IPS-11a (cell line): ENCODE measurements at regions not wholly inside any gene's neighbourhood (a gene's known extent, or its start where the extent isn't known, plus 50 kb on each side); places are given as distances from the start of the nearest gene placed in this dataset.

Source experiments
- H3K4me3 ChIP-seq: one replicate; pipeline ENCODE4 v1.5.1; 2013; ENCODE audit warnings: low read depth, low read length, control low read depth

GRCh38 chr4:164379694-164380093 lies 374.2 kb upstream of the SMIM31 start:
- H3K4me3 ChIP-seq = no peak overlapping the region

- no peak overlapping the region for H3K4me3 ChIP-seq
Measured at GRCh38 chr4:164381859-164382258, 372.1 kb upstream of the SMIM31 start.

DNA sequence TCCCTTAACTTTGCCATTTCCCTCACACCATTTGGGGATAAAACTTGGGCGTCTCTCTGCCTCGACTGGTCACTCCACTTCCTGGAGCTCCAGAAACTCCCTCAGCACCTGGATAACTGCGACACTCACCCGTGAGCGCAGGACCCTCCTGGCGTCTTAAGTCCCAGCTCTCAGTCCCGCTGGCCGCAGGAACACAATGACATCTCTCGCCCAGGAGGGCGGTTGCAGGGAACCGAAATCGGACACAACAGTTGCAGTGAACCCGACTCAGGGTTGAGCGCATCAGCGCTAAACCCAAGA lies 370.9 kb upstream of the SMIM31 start:
- peak overlapping the region; percentile 76 for H3K4me3 ChIP-seq

- H3K4me3 ChIP-seq = peak overlapping the region; percentile 76
Measured at GRCh38 chr4:164383358-164384220, 370.3 kb upstream of the SMIM31 start.

- H3K4me3 ChIP-seq = no peak overlapping the region
Measured at GRCh38 chr4:164384416-164384815, 369.5 kb upstream of the SMIM31 start.

DNA sequence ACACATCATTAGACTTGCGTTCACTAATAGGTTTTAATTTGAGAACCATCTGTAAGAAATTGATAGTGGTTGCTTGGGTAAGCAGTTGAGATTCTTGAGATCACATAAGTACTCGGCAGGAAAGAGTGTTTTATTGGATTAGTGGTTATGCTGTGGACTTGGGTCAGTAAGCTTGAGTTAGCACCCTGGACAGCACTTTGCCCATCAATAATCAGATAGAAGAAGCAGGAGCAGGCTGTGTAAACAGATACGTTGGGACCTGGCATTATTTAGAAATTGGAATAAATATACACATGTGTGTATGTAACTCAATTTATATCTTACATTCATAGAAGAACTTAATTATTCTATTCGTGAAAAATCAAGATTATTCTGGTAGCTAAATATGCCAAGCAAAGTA lies 357.5 kb upstream of the SMIM31 start:
- H3K4me3 ChIP-seq = no peak overlapping the region

GRCh38 chr4:164402554-164402953 lies 351.4 kb upstream of the SMIM31 start:
- no peak overlapping the region for H3K4me3 ChIP-seq

DNA sequence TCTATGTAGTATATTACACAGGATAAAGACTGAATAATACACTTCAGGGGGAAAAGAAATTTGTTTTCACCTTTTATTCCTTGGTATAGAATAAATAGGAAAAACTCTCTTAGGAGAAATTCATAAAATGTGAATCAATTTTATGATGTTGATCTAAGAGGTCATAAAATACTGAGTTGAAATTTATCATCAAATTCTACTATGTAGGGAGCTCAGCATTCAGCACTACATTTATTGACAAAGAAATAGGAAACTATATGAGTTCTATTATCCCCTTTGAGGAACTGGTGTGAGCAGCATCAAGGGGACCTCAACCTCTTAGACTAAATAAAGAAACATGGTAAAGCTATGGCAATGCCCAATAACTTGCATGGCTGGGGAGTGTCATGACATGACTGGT lies 348.2 kb upstream of the SMIM31 start:
- no peak overlapping the region for H3K4me3 ChIP-seq

GRCh38 chr4:164408831-164409230 lies 345.1 kb upstream of the SMIM31 start:
- no peak overlapping the region for H3K4me3 ChIP-seq

- no peak overlapping the region for H3K4me3 ChIP-seq
Measured at GRCh38 chr4:164410401-164410800, 343.5 kb upstream of the SMIM31 start.

- no peak overlapping the region for H3K4me3 ChIP-seq
Measured at GRCh38 chr4:164412246-164412645, 341.7 kb upstream of the SMIM31 start.

- no peak overlapping the region for H3K4me3 ChIP-seq
Measured at GRCh38 chr4:164413743-164414142, 340.2 kb upstream of the SMIM31 start.

DNA sequence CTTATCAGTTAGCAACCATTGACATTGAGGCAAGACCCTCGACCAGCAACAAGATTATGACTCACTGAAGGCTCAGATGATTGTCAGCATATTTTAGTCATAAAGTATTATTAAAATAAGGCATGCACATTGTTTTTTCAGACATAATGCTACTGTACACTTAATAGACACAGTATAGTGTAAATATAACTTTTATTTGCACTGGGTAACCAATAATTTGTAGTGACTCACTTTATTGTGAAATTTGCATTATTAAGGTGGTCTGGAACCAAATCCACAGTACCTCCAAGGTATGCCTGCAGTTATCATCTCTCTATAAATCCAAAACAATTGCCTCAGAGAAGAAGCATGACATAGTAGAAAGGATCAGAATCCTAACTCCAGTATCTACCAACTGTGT lies 330.1 kb upstream of the SMIM31 start:
- H3K4me3 ChIP-seq = no peak overlapping the region

DNA sequence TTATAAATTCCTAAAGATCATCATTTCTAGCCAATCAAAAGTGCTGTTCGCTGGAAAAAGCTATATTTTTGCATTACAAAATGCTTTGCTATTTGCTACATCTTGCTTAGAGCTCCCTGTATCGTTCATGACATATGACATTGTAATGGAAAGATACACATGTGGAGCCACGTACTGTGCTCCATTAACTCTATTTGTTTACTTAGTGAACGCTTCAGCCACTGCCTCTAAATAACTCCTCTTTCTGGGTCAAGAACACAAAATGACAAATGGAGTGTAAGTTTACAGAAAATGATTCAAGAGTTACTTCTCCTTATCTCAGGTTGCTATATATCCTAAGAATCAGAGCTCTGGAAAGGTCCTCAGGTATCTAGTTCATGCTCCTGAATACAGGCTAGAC lies 329.1 kb upstream of the SMIM31 start:
- no peak overlapping the region for H3K4me3 ChIP-seq

DNA sequence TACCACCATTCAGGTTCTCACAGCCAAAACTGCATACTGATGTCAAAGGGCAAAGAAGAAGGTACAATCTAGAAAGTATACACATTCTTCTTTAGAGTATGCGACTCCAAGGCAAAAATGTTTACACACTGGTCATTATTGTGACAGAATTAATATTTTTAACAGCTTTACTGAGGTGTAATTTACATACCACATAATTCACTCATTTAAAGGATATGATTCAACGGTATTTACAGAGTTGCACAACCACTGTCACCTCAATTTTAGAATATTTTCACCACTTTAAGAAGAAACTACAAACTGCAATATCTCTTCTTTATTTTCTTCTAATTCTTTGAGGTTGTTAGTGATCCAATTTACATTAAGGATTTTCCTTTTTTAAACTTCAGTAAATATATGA lies 325.4 kb upstream of the SMIM31 start:
- H3K4me3 ChIP-seq = no peak overlapping the region

GRCh38 chr4:164438321-164438720 lies 315.6 kb upstream of the SMIM31 start:
- H3K4me3 ChIP-seq = no peak overlapping the region

- no peak overlapping the region for H3K4me3 ChIP-seq
Measured at GRCh38 chr4:164439037-164439436, 314.9 kb upstream of the SMIM31 start.

GRCh38 chr4:164440199-164440598 lies 313.7 kb upstream of the SMIM31 start:
- no peak overlapping the region for H3K4me3 ChIP-seq

DNA sequence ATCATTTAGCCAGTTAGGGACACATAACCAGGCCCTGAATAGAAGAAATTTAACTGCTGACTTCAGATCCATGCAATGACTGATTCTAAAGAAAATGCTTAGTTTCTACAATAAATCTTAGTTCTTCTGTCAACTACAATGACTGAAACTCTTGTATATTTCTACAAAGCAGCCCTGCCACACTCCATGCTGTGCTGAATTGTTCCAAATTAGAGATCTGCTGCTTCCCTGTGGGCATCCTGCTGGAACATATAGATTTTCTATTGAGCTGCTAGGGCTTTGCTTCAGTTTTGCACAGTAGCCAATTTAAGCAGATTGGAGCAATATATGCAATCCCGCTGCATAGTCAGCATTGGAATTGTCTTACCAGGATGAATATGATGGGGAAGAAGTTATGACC lies 312.8 kb upstream of the SMIM31 start:
- H3K4me3 ChIP-seq = no peak overlapping the region

DNA sequence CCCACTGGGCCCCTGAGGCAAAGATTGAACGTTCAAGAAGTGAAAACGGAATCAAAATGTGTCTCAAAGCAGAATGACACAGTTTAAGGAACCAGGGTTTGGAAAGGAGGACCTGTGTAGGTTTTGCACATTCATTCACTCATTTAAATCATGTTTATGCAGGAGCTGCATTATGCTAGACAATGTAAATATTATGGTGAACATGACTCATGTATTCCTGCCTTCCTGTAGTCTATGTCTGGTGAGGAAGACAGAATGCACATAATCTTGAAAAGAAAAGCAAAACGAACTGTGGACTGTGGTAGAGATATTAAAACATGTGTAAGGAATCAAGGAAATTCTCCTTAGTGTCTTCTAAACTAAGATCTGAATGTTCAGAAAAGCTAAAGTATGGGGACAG lies 311.8 kb upstream of the SMIM31 start:
- H3K4me3 ChIP-seq = no peak overlapping the region

DNA sequence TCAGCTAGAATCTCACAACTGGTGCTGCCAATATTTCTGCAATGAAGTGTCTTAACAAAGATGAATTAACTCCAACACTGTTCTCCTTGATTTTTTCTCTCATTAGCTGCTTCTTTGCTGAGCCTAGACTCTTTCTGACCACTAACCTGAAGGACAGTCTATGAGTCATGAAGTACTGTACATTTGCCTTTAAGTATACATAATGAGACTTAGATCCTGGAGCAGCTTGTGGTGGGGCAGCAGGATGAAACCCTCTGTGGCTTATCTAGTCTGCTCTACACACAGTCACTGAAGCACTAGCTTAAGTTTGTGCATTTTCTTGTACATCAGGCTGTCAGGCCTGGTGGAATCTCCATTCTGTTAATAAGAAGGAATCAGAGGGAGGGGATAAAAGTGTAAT lies 307.4 kb upstream of the SMIM31 start:
- H3K4me3 ChIP-seq = no peak overlapping the region

DNA sequence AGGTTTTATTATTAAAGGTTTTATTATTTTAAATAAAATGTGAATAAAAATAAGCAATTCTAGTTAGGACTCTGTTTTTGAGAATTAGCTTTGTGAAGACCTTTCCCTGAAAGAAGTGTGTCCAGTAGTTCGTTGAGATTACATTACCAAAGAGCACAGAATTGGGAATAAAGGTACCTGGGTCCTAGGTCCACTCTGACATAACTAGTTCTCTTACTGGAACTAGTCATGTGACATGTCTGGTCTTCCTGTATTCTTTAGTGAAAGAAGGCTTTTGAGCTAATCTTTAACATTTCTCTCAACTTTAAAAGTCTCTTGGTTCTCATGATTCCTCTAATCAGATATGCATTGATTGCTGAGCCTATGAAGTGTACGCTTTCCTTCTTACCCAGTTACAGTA lies 292.0 kb upstream of the SMIM31 start:
- H3K4me3 ChIP-seq = no peak overlapping the region

GRCh38 chr4:164462471-164462870 lies 291.5 kb upstream of the SMIM31 start:
- no peak overlapping the region for H3K4me3 ChIP-seq
